ENCODE measurements at regions not wholly inside any gene's neighbourhood (a gene's known extent, or its start where the extent isn't known, plus 50 kb on each side); places are given as distances from the start of the nearest gene placed in this dataset.

GRCh38 chr3:152538518-152538917 is 269.8 kb downstream of the MBNL1 start:
- H3K9me3 ChIP-seq (ENCODE audit: low read depth), result no peaks in the 10 kb centered on the region
- WGBS (ENCODE audit: low lambda C conversion rate, missing lambda C conversion rate), result 90% methylated on average over 1 of the region's 1 CpG

GRCh38 chr3:152539191-152539764 is 270.5 kb downstream of the MBNL1 start:
- DNase-seq (ENCODE audit: low spot score), result no peak
- H4K20me1 ChIP-seq (ENCODE audit: insufficient read depth, poor library complexity, severe bottlenecking), result no peaks in the 10 kb centered on the region
- no peaks in the 10 kb centered on the region for H3K36me3 ChIP-seq (replicated peaks; ENCODE audit: insufficient read depth, low read depth)
- no peaks in the 10 kb centered on the region for H3K9me3 ChIP-seq (ENCODE audit: low read depth)
- no peak overlapping the region for H3K4me2 ChIP-seq
- no peak overlapping the region for H2AFZ ChIP-seq
- H3K4me1 ChIP-seq (ENCODE audit: insufficient read depth), result no peaks in the 10 kb centered on the region
- H3K27me3 ChIP-seq, result no peaks in the 10 kb centered on the region
- no peaks in the 10 kb centered on the region for H3K79me2 ChIP-seq
- 93% methylated on average over 2 of the region's 2 CpGs for WGBS (ENCODE audit: low lambda C conversion rate, missing lambda C conversion rate)
- TF ChIP-seq EZH2phosphoT487 (IDR thresholded peaks at IDR 0.05; ENCODE audit: low read depth, severe bottlenecking, unreplicated experiment) (no peak), EZH2 (IDR thresholded peaks at IDR 0.05; ENCODE audit: borderline replicate concordance) (no peak), CTCF (IDR thresholded peaks at IDR 0.05; ENCODE audit: poor library complexity) (no peak)
- H3K4me3 ChIP-seq, result no peak overlapping the region
- no peaks in the 10 kb centered on the region for H3K9me2 ChIP-seq (replicated peaks; ENCODE audit: insufficient read depth)
- no peak overlapping the region for H3K27ac ChIP-seq

More at GRCh38 chr3:152538518-152538917, 269.8 kb downstream of the MBNL1 start:
- Histone ChIP-seq H3K9me2 (replicated peaks; ENCODE audit: insufficient read depth) (no peaks in the 10 kb centered on the region), H3K4me1 (ENCODE audit: insufficient read depth) (no peaks in the 10 kb centered on the region), H3K27ac (no peak overlapping the region), H3K27me3 (no peaks in the 10 kb centered on the region), H2AFZ (no peak overlapping the region), H4K20me1 (ENCODE audit: insufficient read depth, poor library complexity, severe bottlenecking) (no peaks in the 10 kb centered on the region), H3K36me3 (replicated peaks; ENCODE audit: insufficient read depth, low read depth) (no peaks in the 10 kb centered on the region), H3K79me2 (no peaks in the 10 kb centered on the region), H3K4me3 (no peak overlapping the region), H3K4me2 (no peak overlapping the region)
- DNase-seq (ENCODE audit: low spot score), result no peak
- TF ChIP-seq EZH2phosphoT487 (IDR thresholded peaks at IDR 0.05; ENCODE audit: low read depth, severe bottlenecking, unreplicated experiment) (no peak), CTCF (IDR thresholded peaks at IDR 0.05; ENCODE audit: poor library complexity) (no peak), EZH2 (IDR thresholded peaks at IDR 0.05; ENCODE audit: borderline replicate concordance) (no peak)

GRCh38 chr3:152540120-152540519 is 271.4 kb downstream of the MBNL1 start:
- TF ChIP-seq CTCF (IDR thresholded peaks at IDR 0.05; ENCODE audit: poor library complexity), result no peak
- no peak for TF ChIP-seq EZH2phosphoT487 (IDR thresholded peaks at IDR 0.05; ENCODE audit: low read depth, severe bottlenecking, unreplicated experiment)
- no peak for TF ChIP-seq EZH2 (IDR thresholded peaks at IDR 0.05; ENCODE audit: borderline replicate concordance)
- Histone ChIP-seq H3K9me3 (ENCODE audit: low read depth) (no peaks in the 10 kb centered on the region), H2AFZ (no peak overlapping the region), H3K9me2 (replicated peaks; ENCODE audit: insufficient read depth) (no peaks in the 10 kb centered on the region), H3K27ac (no peak overlapping the region), H3K4me1 (ENCODE audit: insufficient read depth) (no peaks in the 10 kb centered on the region), H3K4me2 (no peak overlapping the region), H3K4me3 (no peak overlapping the region), H4K20me1 (ENCODE audit: insufficient read depth, poor library complexity, severe bottlenecking) (no peaks in the 10 kb centered on the region), H3K27me3 (no peaks in the 10 kb centered on the region), H3K79me2 (no peaks in the 10 kb centered on the region), H3K36me3 (replicated peaks; ENCODE audit: insufficient read depth, low read depth) (no peaks in the 10 kb centered on the region)
- no peak for DNase-seq (ENCODE audit: low spot score)

GRCh38 chr3:152547153-152547552 is 278.4 kb downstream of the MBNL1 start:
- Histone ChIP-seq H3K27ac (no peak overlapping the region), H3K4me3 (no peak overlapping the region), H3K9me3 (ENCODE audit: low read depth) (no peaks in the 10 kb centered on the region), H4K20me1 (ENCODE audit: insufficient read depth, poor library complexity, severe bottlenecking) (no peaks in the 10 kb centered on the region), H3K4me1 (ENCODE audit: insufficient read depth) (no peaks in the 10 kb centered on the region), H3K9me2 (replicated peaks; ENCODE audit: insufficient read depth) (no peaks in the 10 kb centered on the region), H3K27me3 (no peaks in the 10 kb centered on the region), H3K79me2 (no peaks in the 10 kb centered on the region), H3K36me3 (replicated peaks; ENCODE audit: insufficient read depth, low read depth) (no peaks in the 10 kb centered on the region), H3K4me2 (no peak overlapping the region), H2AFZ (no peak overlapping the region)
- WGBS (ENCODE audit: low lambda C conversion rate, missing lambda C conversion rate), result 97% methylated on average over 1 of the region's 1 CpG
- TF ChIP-seq EZH2 (IDR thresholded peaks at IDR 0.05; ENCODE audit: borderline replicate concordance) (no peak), EZH2phosphoT487 (IDR thresholded peaks at IDR 0.05; ENCODE audit: low read depth, severe bottlenecking, unreplicated experiment) (no peak), CTCF (IDR thresholded peaks at IDR 0.05; ENCODE audit: poor library complexity) (no peak)
- DNase-seq (ENCODE audit: low spot score), result no peak

Measured in hepatocyte (in vitro differentiated cells).